ENCODE measurements at regions not wholly inside any gene's neighbourhood (a gene's known extent, or its start where the extent isn't known, plus 50 kb on each side); places are given as distances from the start of the nearest gene placed in this dataset.

GRCh38 chr5:96096724-96097123 is 135.1 kb upstream of the ELL2 start:
- peaks cover 9 to 21% (median 11%) of the 10 kb centered on the region in 4 donors for H3K4me1 ChIP-seq
- no peaks in the 10 kb centered on the region for H3K36me3 ChIP-seq
- DNase-seq: no peak
- WGBS, 5 donors: 80 to 93% (median 91%) methylated on average over 2 of the region's 2 CpGs
- intact Hi-C loops (cut with DNase I; ENCODE audit: low total_unique reads): no loop called here
- no peak overlapping the region for H3K27ac ChIP-seq
- no peaks in the 10 kb centered on the region for H3K27me3 ChIP-seq
- H3K4me3 ChIP-seq: no peak overlapping the region
- TF ChIP-seq EP300 (IDR thresholded peaks at IDR 0.05): no peak
- no peak for TF ChIP-seq POLR2A (IDR thresholded peaks at IDR 0.05)
- no peak for TF ChIP-seq CTCF (IDR thresholded peaks at IDR 0.05)
- no peak for TF ChIP-seq POLR2AphosphoS5 (IDR thresholded peaks at IDR 0.05)
- no peaks in the 10 kb centered on the region for H3K9me3 ChIP-seq

- peaks cover 9 to 26% (median 12%) of the 10 kb centered on the region in 4 donors for H3K4me1 ChIP-seq
- H3K36me3 ChIP-seq: no peaks in the 10 kb centered on the region
- H3K27ac ChIP-seq: peak overlapping the region; percentile 70 to 86 (median 73)
- H3K4me3 ChIP-seq: no peak overlapping the region
- no peaks in the 10 kb centered on the region for H3K27me3 ChIP-seq
- DNase-seq: no peak
- intact Hi-C loops (cut with DNase I; ENCODE audit: low total_unique reads): no loop called here
- H3K9me3 ChIP-seq: no peaks in the 10 kb centered on the region
- no peak for TF ChIP-seq EP300 (IDR thresholded peaks at IDR 0.05)
- TF ChIP-seq POLR2A (IDR thresholded peaks at IDR 0.05): no peak
- TF ChIP-seq CTCF (IDR thresholded peaks at IDR 0.05): no peak
- no peak for TF ChIP-seq POLR2AphosphoS5 (IDR thresholded peaks at IDR 0.05)
Measured at GRCh38 chr5:96094904-96095303, 133.3 kb upstream of the ELL2 start.

- intact Hi-C loops (cut with DNase I; ENCODE audit: low total_unique reads): no loop called here
- Histone ChIP-seq H3K4me1 (peaks cover 9 to 29% (median 13%) of the 10 kb centered on the region in 4 donors), H3K9me3 (no peaks in the 10 kb centered on the region), H3K27ac (peak overlapping the region in 4 of 5 donors; percentile 73 to 86 (median 78)), H3K4me3 (no peak overlapping the region), H3K27me3 (no peaks in the 10 kb centered on the region), H3K36me3 (no peaks in the 10 kb centered on the region)
- TF ChIP-seq EP300 (IDR thresholded peaks at IDR 0.05) (no peak), POLR2AphosphoS5 (IDR thresholded peaks at IDR 0.05) (peak in 2 of 3 donors; percentile 77 to 83)
- peak in 1 of 2 donors; percentile 53 for DNase-seq
- 23 to 58% (median 28%) methylated on average over 1 of the region's 1 CpG for WGBS, 5 donors
Measured at GRCh38 chr5:96093890-96094381, 132.3 kb upstream of the ELL2 start.

- Histone ChIP-seq H3K27me3 (no peaks in the 10 kb centered on the region), H3K4me1 (peaks cover 9 to 29% (median 13%) of the 10 kb centered on the region in 4 donors), H3K36me3 (no peaks in the 10 kb centered on the region), H3K27ac (peak overlapping the region; percentile 39 to 86 (median 79)), H3K4me3 (no peak overlapping the region), H3K9me3 (no peaks in the 10 kb centered on the region)
- DNase-seq: peak; percentile 65 to 81
- WGBS, 5 donors: 36 to 82% (median 48%) methylated on average over 3 of the region's 3 CpGs
- peak in 2 of 3 donors; percentile 82 to 87 for TF ChIP-seq POLR2AphosphoS5 (IDR thresholded peaks at IDR 0.05)
- TF ChIP-seq EP300 (IDR thresholded peaks at IDR 0.05): no peak
- TF ChIP-seq POLR2A (IDR thresholded peaks at IDR 0.05): no peak
- no peak for TF ChIP-seq CTCF (IDR thresholded peaks at IDR 0.05)
- intact Hi-C loops (cut with DNase I; ENCODE audit: low total_unique reads): no loop called here
Measured at GRCh38 chr5:96093340-96093739, 131.7 kb upstream of the ELL2 start.

- Histone ChIP-seq H3K27me3 (no peaks in the 10 kb centered on the region), H3K27ac (peak overlapping the region in 2 of 5 donors; percentile 39 to 86), H3K36me3 (no peaks in the 10 kb centered on the region), H3K4me1 (peaks cover 9 to 29% (median 13%) of the 10 kb centered on the region in 4 donors), H3K4me3 (no peak overlapping the region), H3K9me3 (no peaks in the 10 kb centered on the region)
- intact Hi-C loops (cut with DNase I; ENCODE audit: low total_unique reads): no loop called here
- WGBS, 5 donors: 90 to 97% (median 96%) methylated on average over 1 of the region's 1 CpG
- TF ChIP-seq POLR2AphosphoS5 (IDR thresholded peaks at IDR 0.05) (no peak), CTCF (IDR thresholded peaks at IDR 0.05) (no peak), POLR2A (IDR thresholded peaks at IDR 0.05) (no peak), EP300 (IDR thresholded peaks at IDR 0.05) (no peak)
- no peak for DNase-seq
Measured at GRCh38 chr5:96091874-96092273, 130.2 kb upstream of the ELL2 start.

Data from stomach (tissue), 8 donors.